HepG2 (cell line): ENCODE measurements at regions not wholly inside any gene's neighbourhood (a gene's known extent, or its start where the extent isn't known, plus 50 kb on each side); places are given as distances from the start of the nearest gene placed in this dataset.
"Not testable (repeated sequence)": the region's sequence is repeated elsewhere in the genome, so short reads cannot be mapped to it uniquely, and the experiment has no call there.

Source experiments
- ATAC-seq: fragments of 200-7000 bp; cut with Tn5 transposase; 3 replicates; pipeline ENCODE4 v1.9.1; 2020; ENCODE audit warnings: mild to moderate bottlenecking, moderate library complexity
- BruUV-seq: library from RNA; stranded (reverse); fragments of 400-500 nt; replicated peaks from 2 replicates; lab custom pipeline; 2021; lab: Mats Ljungman, UMichigan
- CTCF ChIA-PET: fragments of 300-600 bp; formaldehyde crosslinking; extraction: SDS; loops from one replicate; lab custom pipeline; 2021; ENCODE audit warnings: low total read pairs, inconsistent platforms, low intra/inter-chr PET ratio; lab: Yijun Ruan, JAX
- POLR2A ChIA-PET: fragments of 350-600 bp; sonication (Branson Sonifier 250); formaldehyde crosslinking; loops from one replicate; lab custom pipeline; 2020; ENCODE audit warnings: antibody characterized with exemption, inconsistent platforms; lab: Yijun Ruan, JAX
- DNase-seq: peaks from one replicate; pipeline ENCODE4 v3.0.0-alpha.2; 2015; ENCODE audit warnings: low spot score
- FAIRE-seq: peaks from 3 replicates; lab custom pipeline; 2011; peaks lifted over from hg19 to GRCh38; lab: Jason Lieb, UNC
- H2AFZ ChIP-seq: one replicate; pipeline ENCODE4 v1.6.1; 2011; ENCODE audit warnings: low read length, inconsistent platforms
- H3K27ac ChIP-seq: fragments of 300-600 bp; 3 replicates; pipeline ENCODE4 v1.8.0; 2011; ENCODE audit warnings: mixed run types, mild to moderate bottlenecking, mixed read lengths, low read length, inconsistent platforms; ENCODE audit not compliant: insufficient read depth; ENCODE audit errors: extremely low read length
- H3K27me3 ChIP-seq, 2 experiments: fragments of 200-600 bp in 1 of 2; 2 replicates in 1 of 2; 3 replicates in 1 of 2; pipeline versions ENCODE4 v1.6.0 to v1.8.0; 2011; ENCODE audit warnings: low read length in 2 of 2, mild to moderate bottlenecking in 2 of 2, moderate library complexity in 2 of 2, inconsistent platforms in 1 of 2; ENCODE audit not compliant: insufficient read depth in 2 of 2, control insufficient read depth in 1 of 2
- H3K36me3 ChIP-seq, 2 experiments: fragments of 200-600 bp in 1 of 2; replicated peaks in 1 of 2; 2 replicates in 1 of 2; 3 replicates in 1 of 2; pipeline versions ENCODE4 v1.5.1 to v1.8.0; 2011; ENCODE audit warnings: low read length in 2 of 2, inconsistent platforms in 1 of 2; ENCODE audit not compliant: insufficient read depth in 2 of 2, control insufficient read depth in 1 of 2
- H3K4me1 ChIP-seq: 2 replicates; pipeline ENCODE4 v1.5.1; 2012; ENCODE audit warnings: low read length, inconsistent platforms; ENCODE audit not compliant: insufficient read depth
- H3K4me2 ChIP-seq: 2 replicates; pipeline ENCODE4 v1.6.0; 2011; ENCODE audit warnings: low read depth, low read length, inconsistent platforms
- H3K4me3 ChIP-seq, 3 experiments: fragments of 200-600 bp in 1 of 3; sonication (generic), shearing (Covaris generic) in 1 of 3; replicated peaks in 1 of 3; 2 replicates each; pipeline ENCODE4 v1.5.1; 2011 to 2016; ENCODE audit warnings: low read length in 3 of 3, inconsistent platforms in 2 of 3, low read depth in 2 of 3, mild to moderate bottlenecking in 2 of 3, control low read depth in 1 of 3, mixed read lengths in 1 of 3; ENCODE audit not compliant: insufficient read depth in 1 of 3
- H3K79me2 ChIP-seq: one replicate; pipeline ENCODE4 v1.6.1; 2011; ENCODE audit warnings: low read length, inconsistent platforms; ENCODE audit not compliant: insufficient read depth
- H3K9ac ChIP-seq: 2 replicates; pipeline ENCODE4 v1.6.0; 2011; ENCODE audit warnings: mild to moderate bottlenecking, low read depth, low read length, inconsistent platforms; ENCODE audit not compliant: insufficient read depth
- H3K9me3 ChIP-seq: 2 replicates; pipeline ENCODE4 v1.5.1; 2012; ENCODE audit warnings: mild to moderate bottlenecking, low read length
- H4K20me1 ChIP-seq: 2 replicates; pipeline ENCODE4 v1.6.0; 2011; ENCODE audit warnings: inconsistent platforms, mild to moderate bottlenecking, low read length, moderate library complexity; ENCODE audit not compliant: insufficient read depth
- ARHGAP35 ChIP-seq: sonication (generic); formaldehyde crosslinking; IDR thresholded peaks from 2 replicates; pipeline ENCODE4 v1.9.0; 2022; ENCODE audit warnings: mild to moderate bottlenecking, inconsistent platforms, moderate library complexity, missing genetic modification reagents, borderline replicate concordance
- EZH2 ChIP-seq: conservative IDR thresholded peaks from 2 replicates; pipeline ENCODE4 v1.6.1; 2012; ENCODE audit warnings: mild to moderate bottlenecking, low read depth, low read length, moderate library complexity
- FOXP1 ChIP-seq, 2 experiments: fragments of 450-650 bp in 1 of 2; IDR thresholded peaks; 2 replicates each; pipeline ENCODE4 v1.6.1; 2017 to 2018; ENCODE audit warnings: antibody characterized with exemption in 1 of 2
- GABPB1 ChIP-seq: IDR thresholded peaks from 2 replicates; pipeline ENCODE4 v1.6.1; 2016; ENCODE audit warnings: mild to moderate bottlenecking, missing genetic modification reagents, moderate library complexity, missing compliant biosample characterization
- MAX ChIP-seq: IDR thresholded peaks from 2 replicates; pipeline ENCODE4 v1.6.1; 2012; ENCODE audit warnings: inconsistent platforms
- NFYB ChIP-seq: sonication (generic); formaldehyde crosslinking; IDR thresholded peaks from 2 replicates; pipeline ENCODE4 v1.4.0; 2020; ENCODE audit warnings: missing genetic modification reagents
- SP5 ChIP-seq: IDR thresholded peaks from 2 replicates; pipeline ENCODE4 v1.6.1; 2016; ENCODE audit warnings: low read depth, borderline replicate concordance
- TP53 ChIP-seq: sonication (generic); formaldehyde crosslinking; conservative IDR thresholded peaks from 2 replicates; pipeline ENCODE4 v1.4.0; 2020; ENCODE audit warnings: missing genetic modification reagents
- ZFP90 ChIP-seq: sonication (generic); formaldehyde crosslinking; IDR thresholded peaks from 2 replicates; pipeline ENCODE4 v1.8.0; 2022; ENCODE audit warnings: missing genetic modification reagents, mild to moderate bottlenecking, inconsistent platforms, borderline replicate concordance
- ZNF335 ChIP-seq: sonication (generic); formaldehyde crosslinking; IDR thresholded peaks from 2 replicates; pipeline ENCODE4 v1.4.0; 2020; ENCODE audit warnings: missing genetic modification reagents
- WGBS: methylation state at CpG from one replicate; pipeline ENCODE4 v1.1.6; 2017; ENCODE audit warnings: low lambda C conversion rate; 5-methylcytosine and 5-hydroxymethylcytosine counted together
- in situ Hi-C: cut with HindIII; loops from 2 replicates; pipeline ENCODE4 v1.10.0; 2017; ENCODE audit warnings: low pct_unique_long_range_greater_than_20kb; ENCODE audit not compliant: extremely low pct_ligation_motif_present
- intact Hi-C: fragments of 100-400 bp; cut with micrococcal nuclease; formaldehyde crosslinking; loops from one replicate; pipeline ENCODE4 v1.10.0; 2022; ENCODE audit not compliant: unreplicated experiment
- TF ChIP-seq, protein P1 (sequence below): sonication (generic); formaldehyde crosslinking; IDR thresholded peaks from 2 replicates; pipeline ENCODE4 v1.9.0; 2022; ENCODE audit warnings: missing genetic modification reagents, mild to moderate bottlenecking, borderline replicate concordance
- TF ChIP-seq, protein P2 (sequence below): IDR thresholded peaks from 2 replicates; pipeline ENCODE4 v1.6.1; 2016; ENCODE audit warnings: mild to moderate bottlenecking

GRCh38 chr20:25868650-25868979 lies 172.0 kb upstream of the ZNF337 start:
- ATAC-seq, in situ Hi-C loops: not testable (repeated sequence)

GRCh38 chr20:25867776-25868649 lies 171.4 kb upstream of the ZNF337 start:
- FAIRE-seq (no peak), ATAC-seq (peak; percentile 39), DNase-seq (no peak)
- no peaks in the 10 kb centered on the region for H3K9me3 ChIP-seq
- no peaks in the 10 kb centered on the region for H4K20me1 ChIP-seq
- no peaks in the 10 kb centered on the region for H3K79me2 ChIP-seq
- H3K27ac ChIP-seq, result no peak overlapping the region
- H3K4me1 ChIP-seq, result peaks cover 45% of the 10 kb centered on the region
- in situ Hi-C loops (no loop called here), intact Hi-C loops (loop anchor here (5.0 kb wide), 1 partner anchor 116 kb away; no protein-coding TSS in a partner anchor)
- peaks cover 14 to 72% of the 10 kb centered on the region in 2 experiments for H3K27me3 ChIP-seq
- no peaks in the 10 kb centered on the region for H3K36me3 ChIP-seq
- no peak overlapping the region for H2AFZ ChIP-seq
- CTCF ChIA-PET, result no interaction called here
- no peak overlapping the region for H3K9ac ChIP-seq
- H3K4me3 ChIP-seq, result peak overlapping the region; percentile 9 to 40 (median 34); a peak in 4 of 6 replicates
- 51% methylated on average over 34 of the region's 46 CpGs for WGBS
- H3K4me2 ChIP-seq, result peak overlapping the region; percentile 64
- POLR2A ChIA-PET, result no interaction called here
- no TSS peak for BruUV-seq
- TF ChIP-seq GABPB1 (CRISPR knock-in tag) (0 out of 2 replicates have a peak, but pooled peaks have one; percentile 31), FOXP1 (IDR thresholded peaks at IDR 0.05) (0 out of 2 replicates have a peak, but pooled peaks have one; percentile 1), FOXP1 (CRISPR knock-in tag; IDR thresholded peaks at IDR 0.05) (no peak), MAX (0 out of 2 replicates have a peak, but pooled peaks have one; percentile 5), ZNF335 (no peak), ZFP90 (CRISPR knock-in tag) (no peak), ARHGAP35 (CRISPR knock-in tag) (no peak), SP5 (CRISPR knock-in tag) (no peak), NFYB (CRISPR knock-in tag) (no peak), TP53 (CRISPR knock-in tag) (no peak)
- TF ChIP-seq, protein P1, sequence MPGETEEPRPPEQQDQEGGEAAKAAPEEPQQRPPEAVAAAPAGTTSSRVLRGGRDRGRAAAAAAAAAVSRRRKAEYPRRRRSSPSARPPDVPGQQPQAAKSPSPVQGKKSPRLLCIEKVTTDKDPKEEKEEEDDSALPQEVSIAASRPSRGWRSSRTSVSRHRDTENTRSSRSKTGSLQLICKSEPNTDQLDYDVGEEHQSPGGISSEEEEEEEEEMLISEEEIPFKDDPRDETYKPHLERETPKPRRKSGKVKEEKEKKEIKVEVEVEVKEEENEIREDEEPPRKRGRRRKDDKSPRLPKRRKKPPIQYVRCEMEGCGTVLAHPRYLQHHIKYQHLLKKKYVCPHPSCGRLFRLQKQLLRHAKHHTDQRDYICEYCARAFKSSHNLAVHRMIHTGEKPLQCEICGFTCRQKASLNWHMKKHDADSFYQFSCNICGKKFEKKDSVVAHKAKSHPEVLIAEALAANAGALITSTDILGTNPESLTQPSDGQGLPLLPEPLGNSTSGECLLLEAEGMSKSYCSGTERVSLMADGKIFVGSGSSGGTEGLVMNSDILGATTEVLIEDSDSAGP (CRISPR knock-in tag), result peak; percentile 99
- TF ChIP-seq, protein P2, sequence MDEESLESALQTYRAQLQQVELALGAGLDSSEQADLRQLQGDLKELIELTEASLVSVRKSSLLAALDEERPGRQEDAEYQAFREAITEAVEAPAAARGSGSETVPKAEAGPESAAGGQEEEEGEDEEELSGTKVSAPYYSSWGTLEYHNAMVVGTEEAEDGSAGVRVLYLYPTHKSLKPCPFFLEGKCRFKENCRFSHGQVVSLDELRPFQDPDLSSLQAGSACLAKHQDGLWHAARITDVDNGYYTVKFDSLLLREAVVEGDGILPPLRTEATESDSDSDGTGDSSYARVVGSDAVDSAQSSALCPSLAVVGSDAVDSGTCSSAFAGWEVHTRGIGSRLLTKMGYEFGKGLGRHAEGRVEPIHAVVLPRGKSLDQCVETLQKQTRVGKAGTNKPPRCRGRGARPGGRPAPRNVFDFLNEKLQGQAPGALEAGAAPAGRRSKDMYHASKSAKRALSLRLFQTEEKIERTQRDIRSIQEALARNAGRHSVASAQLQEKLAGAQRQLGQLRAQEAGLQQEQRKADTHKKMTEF (CRISPR knock-in tag), result no peak

More at GRCh38 chr20:25868650-25868979, 172.0 kb upstream of the ZNF337 start:
- BruUV-seq, H4K20me1 ChIP-seq, H2AFZ ChIP-seq, CTCF ChIA-PET, DNase-seq, POLR2A ChIA-PET, H3K79me2 ChIP-seq, H3K36me3 ChIP-seq, H3K9ac ChIP-seq, FAIRE-seq, H3K9me3 ChIP-seq, H3K27ac ChIP-seq: not testable (repeated sequence)
- 0 out of 2 replicates have a peak, but pooled peaks have one; percentile 19 for TF ChIP-seq EZH2
- H3K4me1 ChIP-seq, result peaks cover 45% of the 10 kb centered on the region
- intact Hi-C loops, result loop anchor here (5.0 kb wide), 1 partner anchor 116 kb away; no protein-coding TSS in a partner anchor
- WGBS, result 54% methylated on average over 17 of the region's 17 CpGs
- H3K4me2 ChIP-seq, result peak overlapping the region; percentile 64; the same call in 1 of the 2 replicates
- H3K4me3 ChIP-seq, result peak overlapping the region in 1 of 3 experiments; percentile 40; a peak in 2 of 6 replicates
- H3K27me3 ChIP-seq, result peaks cover 13 to 69% of the 10 kb centered on the region in 2 experiments
